Trophoblast cell (in vitro differentiated cells and primary cell): ENCODE measurements at regions not wholly inside any gene's neighbourhood (a gene's known extent, or its start where the extent isn't known, plus 50 kb on each side); places are given as distances from the start of the nearest gene placed in this dataset.

Experiments used
- DNase-seq, 2 donors: peaks; one replicate each; pipeline ENCODE4 v3.0.0-alpha.2; 2016
- H2AFZ ChIP-seq: 2 replicates; pipeline ENCODE4 v1.6.1; 2013; ENCODE audit warnings: low read length, moderate library complexity, mild to moderate bottlenecking; ENCODE audit not compliant: insufficient read depth, poor library complexity
- H2AK5ac ChIP-seq: 2 replicates; pipeline ENCODE4 v1.6.1; 2013; ENCODE audit warnings: mild to moderate bottlenecking, low read length
- H2BK120ac ChIP-seq: 2 replicates; pipeline ENCODE4 v1.6.1; 2013; ENCODE audit warnings: low read length, mild to moderate bottlenecking, moderate library complexity; ENCODE audit not compliant: insufficient read depth, poor library complexity
- H2BK12ac ChIP-seq: 2 replicates; pipeline ENCODE4 v1.6.1; 2013; ENCODE audit warnings: mild to moderate bottlenecking, low read length, moderate library complexity
- H2BK5ac ChIP-seq: 2 replicates; pipeline ENCODE4 v1.6.1; 2013; ENCODE audit warnings: low read length, low read depth, moderate library complexity, mild to moderate bottlenecking; ENCODE audit not compliant: poor library complexity
- H3K14ac ChIP-seq: 2 replicates; pipeline ENCODE4 v1.6.1; 2013; ENCODE audit warnings: mild to moderate bottlenecking, low read length
- H3K18ac ChIP-seq: 2 replicates; pipeline ENCODE4 v1.6.1; 2013; ENCODE audit warnings: mild to moderate bottlenecking, low read length
- H3K23ac ChIP-seq: 2 replicates; pipeline ENCODE4 v1.6.1; 2013; ENCODE audit warnings: low read length
- H3K27ac ChIP-seq: 2 replicates; pipeline ENCODE4 v1.5.1; 2013; ENCODE audit warnings: low read depth, mild to moderate bottlenecking, inconsistent platforms, low read length, moderate library complexity
- H3K27me3 ChIP-seq: 2 replicates; pipeline ENCODE4 v1.6.1; 2013; ENCODE audit warnings: inconsistent platforms, mild to moderate bottlenecking, low read length, moderate library complexity; ENCODE audit not compliant: insufficient read depth
- H3K36me3 ChIP-seq, 2 experiments: 1 replicate in 1 of 2; 2 replicates in 1 of 2; pipeline ENCODE4 v1.6.1; 2013; ENCODE audit warnings: low read length in 2 of 2, mild to moderate bottlenecking in 2 of 2, moderate library complexity in 1 of 2; ENCODE audit not compliant: insufficient read depth in 2 of 2, control insufficient read depth in 1 of 2
- H3K4ac ChIP-seq: 2 replicates; pipeline ENCODE4 v1.6.1; 2013; ENCODE audit warnings: low read depth, mild to moderate bottlenecking, low read length, moderate library complexity
- H3K4me1 ChIP-seq, 2 experiments: 1 replicate in 1 of 2; 2 replicates in 1 of 2; pipeline ENCODE4 v1.6.1; 2013; ENCODE audit warnings: low read length in 2 of 2, mild to moderate bottlenecking in 2 of 2, moderate library complexity in 1 of 2; ENCODE audit not compliant: insufficient read depth in 2 of 2, control insufficient read depth in 1 of 2
- H3K4me2 ChIP-seq: 2 replicates; pipeline ENCODE4 v1.6.1; 2013; ENCODE audit warnings: inconsistent platforms, mild to moderate bottlenecking, low read length, moderate library complexity
- H3K4me3 ChIP-seq: 2 replicates; pipeline ENCODE4 v1.5.1; 2013; ENCODE audit warnings: mild to moderate bottlenecking, low read depth, low read length, inconsistent platforms
- H3K79me1 ChIP-seq: one replicate; pipeline ENCODE4 v1.6.1; 2013; ENCODE audit warnings: low read length
- H3K79me2 ChIP-seq: 2 replicates; pipeline ENCODE4 v1.6.1; 2013; ENCODE audit warnings: low read length, mild to moderate bottlenecking; ENCODE audit not compliant: control insufficient read depth, insufficient read depth, poor library complexity
- H3K9ac ChIP-seq: 2 replicates; pipeline ENCODE4 v1.6.1; 2013; ENCODE audit warnings: mild to moderate bottlenecking, low read length
- H3K9me3 ChIP-seq: 2 replicates; pipeline ENCODE4 v1.6.1; 2013; ENCODE audit warnings: low read depth, mild to moderate bottlenecking, control low read depth, inconsistent platforms, low read length; ENCODE audit not compliant: insufficient read depth
- H4K12ac ChIP-seq: 2 replicates; pipeline ENCODE4 v1.6.1; 2013; ENCODE audit warnings: low read depth, mild to moderate bottlenecking, low read length, moderate library complexity
- H4K8ac ChIP-seq: 2 replicates; pipeline ENCODE4 v1.6.1; 2013; ENCODE audit warnings: low read depth, mild to moderate bottlenecking, low read length, moderate library complexity
- H4K91ac ChIP-seq: one replicate; pipeline ENCODE4 v1.6.1; 2013; ENCODE audit warnings: low read depth, mild to moderate bottlenecking, low read length, moderate library complexity
- WGBS: extraction: QIAGEN DNeasy Blood & Tissue Kit; methylation state at CpG from one replicate; pipeline ENCODE4 v1.1.7; 2013; ENCODE audit warnings: missing lambda C conversion rate; ENCODE audit not compliant: insufficient read length, insufficient coverage; ENCODE audit errors: extremely low coverage; 5-methylcytosine and 5-hydroxymethylcytosine counted together

DNA sequence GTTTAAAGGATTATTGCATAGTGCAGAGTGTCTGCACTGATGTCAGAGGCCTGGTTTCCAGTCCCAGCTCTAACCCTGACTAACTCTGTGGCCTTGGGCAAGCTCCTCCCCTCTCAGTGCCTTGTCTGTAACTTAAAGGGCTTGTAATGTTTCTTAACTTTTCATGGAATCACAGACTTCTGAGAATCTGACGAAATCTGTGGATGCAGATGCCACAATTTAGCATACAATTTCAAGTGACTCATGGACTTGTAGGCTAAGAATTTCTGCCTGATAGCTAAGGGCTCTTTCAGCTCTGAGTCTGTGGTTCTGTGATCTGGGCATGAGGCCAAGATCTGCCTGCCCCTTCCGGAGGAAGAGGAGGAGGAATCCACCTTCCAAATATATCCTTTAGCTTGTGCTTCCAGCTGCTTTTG lies 236.9 kb downstream of the AR start:
- Histone ChIP-seq H3K27ac (no peak overlapping the region), H3K27me3 (no peaks in the 10 kb centered on the region), H2BK5ac (no peak overlapping the region), H3K79me1 (no peaks in the 10 kb centered on the region), H3K79me2 (no peaks in the 10 kb centered on the region), H3K9ac (no peak overlapping the region), H4K12ac (no peak overlapping the region), H3K36me3 (no peaks in the 10 kb centered on the region), H3K9me3 (no peaks in the 10 kb centered on the region), H3K4me3 (no peak overlapping the region), H3K4ac (no peak overlapping the region), H2BK120ac (no peak overlapping the region), H2AK5ac (no peak overlapping the region), H3K14ac (no peak overlapping the region), H2BK12ac (no peak overlapping the region), H3K18ac (no peak overlapping the region), H3K4me2 (no peak overlapping the region), H3K23ac (no peak overlapping the region), H2AFZ (peak overlapping the region; percentile 41), H4K91ac (no peak overlapping the region), H3K4me1 (no peaks in the 10 kb centered on the region), H4K8ac (no peak overlapping the region)
- DNase-seq = peak; percentile 63 to 64
- no CpG with 5 or more reads among the region's 2 CpGs for WGBS

DNA sequence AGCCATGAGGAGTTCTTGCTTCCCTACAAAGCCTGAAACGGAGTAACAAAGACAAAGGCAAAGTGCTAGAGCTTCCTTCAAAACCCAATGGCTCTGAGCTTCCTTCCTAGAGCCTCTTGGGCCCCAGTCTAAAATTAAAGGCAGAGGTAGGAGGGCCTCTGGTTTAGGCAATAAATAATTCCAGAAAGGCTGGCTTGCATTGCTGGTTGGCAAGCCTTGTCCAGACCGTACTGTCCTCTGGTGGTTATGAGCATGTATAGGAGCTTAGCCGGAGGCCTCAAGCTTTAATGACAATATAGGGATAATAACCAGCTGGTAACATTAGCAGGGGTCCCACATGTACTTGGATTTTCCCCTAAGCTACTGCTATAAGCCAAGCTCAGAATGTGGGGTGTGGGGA lies 237.3 kb downstream of the AR start:
- H4K12ac ChIP-seq = no peak overlapping the region
- no peak overlapping the region for H2AFZ ChIP-seq
- H3K27ac ChIP-seq = no peak overlapping the region
- no peak overlapping the region for H3K9ac ChIP-seq
- WGBS = no CpG with 5 or more reads among the region's 3 CpGs
- H3K4ac ChIP-seq = no peak overlapping the region
- H2AK5ac ChIP-seq = no peak overlapping the region
- H4K8ac ChIP-seq = no peak overlapping the region
- H3K23ac ChIP-seq = no peak overlapping the region
- H3K4me3 ChIP-seq = no peak overlapping the region
- H4K91ac ChIP-seq = no peak overlapping the region
- no peaks in the 10 kb centered on the region for H3K36me3 ChIP-seq
- H3K79me2 ChIP-seq = no peaks in the 10 kb centered on the region
- no peak overlapping the region for H2BK12ac ChIP-seq
- H3K18ac ChIP-seq = no peak overlapping the region
- DNase-seq = peak in 1 of 2 donors; percentile 0
- no peaks in the 10 kb centered on the region for H3K4me1 ChIP-seq
- no peaks in the 10 kb centered on the region for H3K9me3 ChIP-seq
- no peaks in the 10 kb centered on the region for H3K27me3 ChIP-seq
- H3K79me1 ChIP-seq = no peaks in the 10 kb centered on the region
- no peak overlapping the region for H3K14ac ChIP-seq
- H2BK5ac ChIP-seq = no peak overlapping the region
- H3K4me2 ChIP-seq = no peak overlapping the region
- no peak overlapping the region for H2BK120ac ChIP-seq

DNA sequence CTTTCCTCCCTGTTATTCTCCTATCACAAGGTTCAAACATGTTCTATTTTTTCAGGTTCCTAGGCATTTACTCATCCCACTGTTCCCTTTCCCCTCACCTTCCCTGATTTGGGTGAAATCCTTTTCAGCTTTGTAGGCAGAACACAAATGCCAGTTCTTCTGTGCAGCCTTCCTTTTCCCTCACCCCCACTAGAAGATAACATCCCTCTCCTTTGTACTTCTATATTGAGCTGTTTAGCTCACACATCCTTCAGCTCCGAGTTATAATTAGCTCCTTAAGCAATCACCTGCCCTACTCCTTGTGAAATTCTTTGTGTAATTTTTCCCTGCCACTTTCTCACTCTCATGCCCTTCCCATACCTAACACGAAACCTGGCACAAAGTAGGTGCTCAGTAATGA lies 240.9 kb downstream of the AR start:
- H3K27ac ChIP-seq = no peak overlapping the region
- H3K23ac ChIP-seq = no peak overlapping the region
- no peaks in the 10 kb centered on the region for H3K79me2 ChIP-seq
- H3K27me3 ChIP-seq = no peaks in the 10 kb centered on the region
- no peak for DNase-seq
- no peak overlapping the region for H4K12ac ChIP-seq
- WGBS = no CpG with 5 or more reads among the region's 2 CpGs
- H3K9ac ChIP-seq = no peak overlapping the region
- no peak overlapping the region for H2AFZ ChIP-seq
- H2BK12ac ChIP-seq = no peak overlapping the region
- H3K79me1 ChIP-seq = no peaks in the 10 kb centered on the region
- no peak overlapping the region for H4K91ac ChIP-seq
- H3K9me3 ChIP-seq = no peaks in the 10 kb centered on the region
- no peak overlapping the region for H4K8ac ChIP-seq
- no peak overlapping the region for H3K4me2 ChIP-seq
- no peak overlapping the region for H2BK5ac ChIP-seq
- H3K4me3 ChIP-seq = no peak overlapping the region
- no peak overlapping the region for H3K14ac ChIP-seq
- H3K4ac ChIP-seq = no peak overlapping the region
- H3K36me3 ChIP-seq = no peaks in the 10 kb centered on the region
- H2AK5ac ChIP-seq = no peak overlapping the region
- H3K4me1 ChIP-seq = no peaks in the 10 kb centered on the region
- no peak overlapping the region for H3K18ac ChIP-seq
- no peak overlapping the region for H2BK120ac ChIP-seq

DNA sequence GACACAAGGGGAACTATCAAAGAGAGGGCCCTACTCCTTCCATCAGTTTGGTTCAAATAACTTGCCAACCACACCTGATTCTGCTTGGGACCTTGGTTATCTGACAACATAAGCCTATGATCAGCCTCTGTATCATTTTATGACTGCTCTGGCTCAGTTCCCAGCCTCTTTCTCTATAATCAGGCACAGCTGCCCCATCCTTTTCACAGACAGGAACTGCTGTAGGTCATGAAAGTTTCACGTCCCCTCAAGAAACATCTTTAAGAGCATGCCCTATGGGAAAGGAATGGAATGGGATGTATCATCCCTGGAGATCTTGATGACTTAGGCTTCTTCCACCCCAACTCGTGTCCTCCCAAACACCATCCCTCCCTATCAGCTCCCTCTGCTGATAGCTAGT lies 243.4 kb downstream of the AR start:
- H2BK12ac ChIP-seq = no peak overlapping the region
- H3K4ac ChIP-seq = no peak overlapping the region
- no peak overlapping the region for H4K91ac ChIP-seq
- H2BK120ac ChIP-seq = no peak overlapping the region
- H2BK5ac ChIP-seq = no peak overlapping the region
- H2AFZ ChIP-seq = no peak overlapping the region
- no peak overlapping the region for H3K27ac ChIP-seq
- no peak overlapping the region for H4K12ac ChIP-seq
- H3K9ac ChIP-seq = no peak overlapping the region
- H3K4me1 ChIP-seq = no peaks in the 10 kb centered on the region
- H3K79me2 ChIP-seq = no peaks in the 10 kb centered on the region
- H3K4me3 ChIP-seq = no peak overlapping the region
- H3K27me3 ChIP-seq = no peaks in the 10 kb centered on the region
- no peak overlapping the region for H3K23ac ChIP-seq
- no CpG with 5 or more reads among the region's 2 CpGs for WGBS
- H3K14ac ChIP-seq = no peak overlapping the region
- DNase-seq = no peak
- no peaks in the 10 kb centered on the region for H3K36me3 ChIP-seq
- no peaks in the 10 kb centered on the region for H3K9me3 ChIP-seq
- H4K8ac ChIP-seq = no peak overlapping the region
- H3K4me2 ChIP-seq = no peak overlapping the region
- H3K18ac ChIP-seq = no peak overlapping the region
- H2AK5ac ChIP-seq = no peak overlapping the region
- H3K79me1 ChIP-seq = no peaks in the 10 kb centered on the region
